Mammary epithelial cell (primary cell): ENCODE measurements at regions not wholly inside any gene's neighbourhood (a gene's known extent, or its start where the extent isn't known, plus 50 kb on each side); places are given as distances from the start of the nearest gene placed in this dataset.

ENCODE experiments used
- CTCF ChIP-seq, 2 donors: IDR thresholded peaks in 1 of 2; conservative IDR thresholded peaks in 1 of 2; 2 replicates each; pipeline ENCODE4 v1.5.1; 2011 to 2012; ENCODE audit warnings: inconsistent platforms in 2 of 2, low read length in 2 of 2, mild to moderate bottlenecking in 2 of 2, control low read depth in 1 of 2, low read depth in 1 of 2; ENCODE audit not compliant: insufficient read depth in 1 of 2; ENCODE audit errors: extremely low read depth in 1 of 2
- EZH2 ChIP-seq: IDR thresholded peaks from 2 replicates; pipeline ENCODE4 v1.6.1; 2012; ENCODE audit warnings: low read length, inconsistent platforms, borderline replicate concordance

DNA sequence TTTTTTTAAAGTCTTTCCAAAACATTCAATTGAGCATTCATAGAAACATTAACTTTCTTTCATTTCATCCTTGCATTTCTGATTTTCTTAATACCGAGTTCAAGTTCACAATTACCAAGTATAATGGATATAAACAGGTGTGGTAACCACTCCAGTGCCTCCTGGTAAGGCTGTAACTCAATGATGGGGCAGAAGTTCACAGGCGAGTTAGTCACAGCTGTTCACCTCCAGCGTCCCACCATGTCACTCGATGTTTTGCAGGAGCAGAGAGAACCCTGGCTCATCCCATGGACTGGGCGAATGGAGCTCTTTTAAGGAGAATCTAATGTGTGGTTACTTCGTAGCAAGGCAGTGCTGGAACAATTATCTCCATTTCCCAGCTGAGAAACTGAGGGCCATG is 94.4 kb upstream of the ALX4 start:
- TF ChIP-seq CTCF (conservative IDR thresholded peaks at IDR 0.05 in 1 of 2, IDR thresholded peaks at IDR 0.05 in 1 of 2; ENCODE audit: extremely low read depth in 1 of 2, insufficient read depth in 1 of 2, low read depth in 1 of 2, low read length in 2 of 2) (no peak), EZH2 (no peak)
